ENCODE measurements at regions not wholly inside any gene's neighbourhood (a gene's known extent, or its start where the extent isn't known, plus 50 kb on each side); places are given as distances from the start of the nearest gene placed in this dataset.
"Not testable (repeated sequence)": the region's sequence is repeated elsewhere in the genome, so short reads cannot be mapped to it uniquely, and the experiment has no call there.

DNA sequence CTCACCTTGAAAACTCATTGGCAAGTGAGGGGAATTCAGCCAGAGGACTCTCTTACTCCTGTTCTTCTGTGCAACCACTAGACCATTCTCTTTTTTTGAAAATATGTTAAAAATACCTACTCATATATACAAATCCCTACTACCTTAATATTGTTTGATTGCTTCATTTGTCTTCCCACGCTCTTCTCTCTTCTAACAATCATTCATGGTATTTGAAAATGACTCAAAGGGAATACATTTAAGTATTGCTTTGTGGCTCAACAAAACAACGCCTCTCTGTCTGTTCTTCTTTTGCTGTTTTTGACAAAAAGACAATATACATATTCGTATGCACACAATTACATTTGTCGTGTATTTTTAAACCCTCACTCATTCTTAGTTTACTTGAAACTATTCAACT, 589.4 kb downstream of the ANKRD50 start:
- TF ChIP-seq POLR2A (IDR thresholded peaks at IDR 0.05) (no peak), POLR2AphosphoS5 (IDR thresholded peaks at IDR 0.05) (no peak), EP300 (IDR thresholded peaks at IDR 0.05) (no peak)
- TF ChIP-seq, protein P1, sequence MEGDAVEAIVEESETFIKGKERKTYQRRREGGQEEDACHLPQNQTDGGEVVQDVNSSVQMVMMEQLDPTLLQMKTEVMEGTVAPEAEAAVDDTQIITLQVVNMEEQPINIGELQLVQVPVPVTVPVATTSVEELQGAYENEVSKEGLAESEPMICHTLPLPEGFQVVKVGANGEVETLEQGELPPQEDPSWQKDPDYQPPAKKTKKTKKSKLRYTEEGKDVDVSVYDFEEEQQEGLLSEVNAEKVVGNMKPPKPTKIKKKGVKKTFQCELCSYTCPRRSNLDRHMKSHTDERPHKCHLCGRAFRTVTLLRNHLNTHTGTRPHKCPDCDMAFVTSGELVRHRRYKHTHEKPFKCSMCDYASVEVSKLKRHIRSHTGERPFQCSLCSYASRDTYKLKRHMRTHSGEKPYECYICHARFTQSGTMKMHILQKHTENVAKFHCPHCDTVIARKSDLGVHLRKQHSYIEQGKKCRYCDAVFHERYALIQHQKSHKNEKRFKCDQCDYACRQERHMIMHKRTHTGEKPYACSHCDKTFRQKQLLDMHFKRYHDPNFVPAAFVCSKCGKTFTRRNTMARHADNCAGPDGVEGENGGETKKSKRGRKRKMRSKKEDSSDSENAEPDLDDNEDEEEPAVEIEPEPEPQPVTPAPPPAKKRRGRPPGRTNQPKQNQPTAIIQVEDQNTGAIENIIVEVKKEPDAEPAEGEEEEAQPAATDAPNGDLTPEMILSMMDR (IDR thresholded peaks at IDR 0.05), result no peak
- intact Hi-C loops (cut with DNase I), result no loop called here
- WGBS, 2 donors, result 83 to 92% methylated on average over 4 of the region's 4 CpGs
- Histone ChIP-seq H3K27ac (no peak overlapping the region), H3K9me3 (no peaks in the 10 kb centered on the region), H3K36me3 (no peaks in the 10 kb centered on the region), H3K4me3 (no peak overlapping the region), H3K4me1 (no peaks in the 10 kb centered on the region), H3K27me3 (no peaks in the 10 kb centered on the region)
- no peak for DNase-seq

DNA sequence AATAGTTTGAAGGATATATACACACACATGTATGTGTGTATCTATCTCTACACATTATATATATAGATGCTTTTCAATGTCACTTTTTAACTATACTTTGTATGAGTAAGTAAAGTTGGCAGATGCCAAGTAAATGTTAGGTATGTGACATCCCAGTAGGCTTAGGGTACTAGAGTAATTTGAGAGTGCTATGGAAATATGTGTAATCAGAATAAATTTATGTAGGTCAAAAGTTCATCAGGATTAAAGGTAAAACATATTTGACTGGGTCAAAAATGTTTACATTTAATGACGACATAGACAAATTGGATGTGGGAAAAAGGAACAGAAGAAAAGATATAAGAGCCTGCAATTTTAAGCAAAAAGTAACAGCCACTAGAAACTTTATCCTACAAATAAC, 588.8 kb downstream of the ANKRD50 start:
- DNase-seq, result no peak
- Histone ChIP-seq H3K27ac (no peak overlapping the region), H3K4me1 (no peaks in the 10 kb centered on the region), H3K4me3 (no peak overlapping the region), H3K36me3 (no peaks in the 10 kb centered on the region), H3K9me3 (no peaks in the 10 kb centered on the region), H3K27me3 (no peaks in the 10 kb centered on the region)
- no peak for TF ChIP-seq POLR2A (IDR thresholded peaks at IDR 0.05)
- no peak for TF ChIP-seq POLR2AphosphoS5 (IDR thresholded peaks at IDR 0.05)
- TF ChIP-seq, protein P1 (IDR thresholded peaks at IDR 0.05), result no peak
- TF ChIP-seq EP300 (IDR thresholded peaks at IDR 0.05), result no peak
- 52 to 78% methylated on average over 1 of the region's 1 CpG for WGBS, 2 donors
- intact Hi-C loops (cut with DNase I), result no loop called here

DNA sequence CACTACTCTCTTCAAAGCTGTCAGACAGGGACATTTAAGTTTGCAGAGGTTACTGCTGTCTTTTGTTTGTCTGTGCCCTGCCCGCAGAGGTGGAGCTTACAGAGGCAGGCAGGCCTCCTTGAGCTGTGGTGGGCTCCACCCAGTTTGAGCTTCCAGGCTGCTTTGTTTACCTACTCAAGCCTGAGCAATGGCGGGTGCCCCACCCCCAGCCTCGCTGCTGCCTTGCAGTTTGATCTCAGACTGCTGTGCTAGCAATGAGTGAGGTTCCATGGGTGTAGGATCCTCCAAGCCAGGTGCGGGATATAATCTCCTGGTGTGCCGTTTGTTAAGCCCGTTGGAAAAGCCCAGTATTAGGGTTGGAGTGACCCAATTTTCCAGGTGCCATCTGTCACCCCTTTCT, 581.2 kb downstream of the ANKRD50 start:
- WGBS, 2 donors, result 84 to 92% methylated on average over 6 of the region's 6 CpGs

DNA sequence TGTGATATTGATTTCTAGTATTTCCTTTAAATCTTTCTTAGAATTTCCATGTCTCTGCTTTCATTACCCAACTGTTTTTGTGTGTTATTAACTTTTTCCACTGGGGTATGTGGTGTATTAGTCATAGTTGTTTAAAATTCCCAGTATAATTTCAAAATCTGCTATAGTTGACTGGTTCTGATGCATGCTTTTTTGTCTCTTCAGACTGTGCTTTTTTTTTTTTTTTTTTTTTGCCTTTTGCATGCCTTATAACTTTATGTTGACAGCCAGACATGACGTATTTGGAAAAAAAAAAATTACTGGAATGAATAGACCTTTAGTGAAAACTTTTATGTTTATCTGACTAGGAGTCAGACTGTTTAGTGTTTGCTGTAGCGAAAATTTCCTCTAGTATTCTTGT, 580.4 kb downstream of the ANKRD50 start:
- intact Hi-C loops (cut with DNase I), result no loop called here
- DNase-seq, result no peak
- H3K9me3 ChIP-seq, result peaks cover 0 to 5% (median 3%) of the 10 kb centered on the region in 4 donors
- 72 to 93% methylated on average over 2 of the region's 2 CpGs for WGBS, 2 donors
- no peaks in the 10 kb centered on the region for H3K27me3 ChIP-seq
- no peaks in the 10 kb centered on the region for H3K36me3 ChIP-seq
- H3K4me1 ChIP-seq, result no peaks in the 10 kb centered on the region
- H3K27ac ChIP-seq, result no peak overlapping the region
- TF ChIP-seq POLR2AphosphoS5 (IDR thresholded peaks at IDR 0.05), result no peak
- TF ChIP-seq EP300 (IDR thresholded peaks at IDR 0.05), result no peak
- TF ChIP-seq POLR2A (IDR thresholded peaks at IDR 0.05), result no peak
- TF ChIP-seq, protein P1 (IDR thresholded peaks at IDR 0.05), result no peak
- no peak overlapping the region for H3K4me3 ChIP-seq

More for the DNA sequence above, 581.2 kb downstream of the ANKRD50 start:
- H3K36me3 ChIP-seq; H3K27me3 ChIP-seq; H3K27ac ChIP-seq; intact Hi-C loops (cut with DNase I); H3K4me1 ChIP-seq; H3K9me3 ChIP-seq; H3K4me3 ChIP-seq; DNase-seq: not testable (repeated sequence)

DNA sequence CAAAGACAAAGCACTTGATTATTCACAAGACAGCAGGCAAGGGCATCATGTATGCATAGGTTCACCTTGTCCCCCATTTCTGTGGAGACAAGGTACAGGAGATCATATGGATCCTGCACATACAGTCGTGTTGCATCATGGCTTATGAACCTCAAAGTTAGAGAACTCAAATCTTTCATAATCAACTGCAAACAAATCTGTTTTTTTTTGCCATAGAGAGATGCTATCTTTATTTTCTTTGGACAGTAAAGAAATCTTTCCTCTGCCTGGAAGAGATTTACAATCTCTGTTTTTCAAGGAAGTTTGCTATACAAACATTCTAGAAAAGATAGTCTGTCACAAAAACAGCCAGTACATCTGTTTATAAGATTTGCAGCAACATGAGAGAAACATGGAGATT, 578.8 kb downstream of the ANKRD50 start:
- 63 to 90% methylated on average over 1 of the region's 1 CpG for WGBS, 2 donors
- H3K9me3 ChIP-seq, result peaks cover 0 to 5% (median 3%) of the 10 kb centered on the region in 4 donors
- no peak for TF ChIP-seq EP300 (IDR thresholded peaks at IDR 0.05)
- no peak for TF ChIP-seq POLR2AphosphoS5 (IDR thresholded peaks at IDR 0.05)
- TF ChIP-seq, protein P1 (IDR thresholded peaks at IDR 0.05), result no peak
- TF ChIP-seq POLR2A (IDR thresholded peaks at IDR 0.05), result no peak

More for the DNA sequence above, 578.8 kb downstream of the ANKRD50 start:
- H3K36me3 ChIP-seq, result no peaks in the 10 kb centered on the region
- DNase-seq, result no peak
- no peak overlapping the region for H3K4me3 ChIP-seq
- no peaks in the 10 kb centered on the region for H3K4me1 ChIP-seq
- intact Hi-C loops (cut with DNase I), result no loop called here
- no peak overlapping the region for H3K27ac ChIP-seq
- H3K27me3 ChIP-seq, result no peaks in the 10 kb centered on the region

Data from sigmoid colon (tissue), 6 donors.